ENCODE measurements at regions not wholly inside any gene's neighbourhood (a gene's known extent, or its start where the extent isn't known, plus 50 kb on each side); places are given as distances from the start of the nearest gene placed in this dataset.
A peak's percentile ranks its signal among the peaks of the same experiment; 100 is the strongest.

DNA sequence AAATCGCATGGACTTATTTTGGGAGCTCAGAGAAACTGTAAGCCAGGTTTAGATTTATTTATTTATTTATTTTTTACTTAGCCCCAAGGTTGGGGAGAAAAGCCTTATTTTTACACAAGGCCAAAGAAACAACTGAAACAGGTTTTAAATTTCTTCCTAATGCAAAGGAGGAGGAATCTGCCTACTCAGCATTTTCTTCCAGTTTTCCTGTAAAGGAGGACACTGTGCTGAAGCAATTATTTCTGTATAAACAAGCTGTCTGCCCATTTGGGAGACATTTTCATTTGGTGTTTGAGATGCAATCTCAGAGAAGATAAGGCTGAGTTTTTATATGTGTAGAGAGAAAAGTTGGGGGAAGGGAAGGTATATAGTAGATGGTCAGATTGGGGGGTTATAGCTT, 125.0 kb downstream of the ETAA1 start:
- DNase-seq, result no peak

DNA sequence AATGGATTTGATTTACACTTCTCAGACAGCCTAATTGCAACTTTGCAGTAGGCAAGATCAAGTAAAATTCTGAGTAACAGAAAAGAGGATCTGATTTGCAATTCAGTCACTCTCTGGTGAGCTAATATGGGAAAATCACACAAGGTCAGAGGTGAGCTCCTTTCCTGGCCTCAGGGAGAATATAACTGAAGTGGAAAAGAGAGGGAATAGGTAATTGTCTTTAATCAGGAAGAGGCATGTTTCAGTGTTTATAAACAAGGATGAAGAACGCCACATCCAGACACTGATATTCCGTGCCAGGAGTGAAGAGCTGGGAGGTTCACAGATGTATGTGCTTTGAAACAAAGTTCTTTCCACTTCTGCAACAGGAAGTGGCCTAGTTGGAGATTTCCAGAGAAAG, 127.1 kb downstream of the ETAA1 start:
- DNase-seq, result no peak

- no peak for DNase-seq
These were observed 127.6 kb downstream of the ETAA1 start for GRCh38 chr2:67524777-67525176.

DNA sequence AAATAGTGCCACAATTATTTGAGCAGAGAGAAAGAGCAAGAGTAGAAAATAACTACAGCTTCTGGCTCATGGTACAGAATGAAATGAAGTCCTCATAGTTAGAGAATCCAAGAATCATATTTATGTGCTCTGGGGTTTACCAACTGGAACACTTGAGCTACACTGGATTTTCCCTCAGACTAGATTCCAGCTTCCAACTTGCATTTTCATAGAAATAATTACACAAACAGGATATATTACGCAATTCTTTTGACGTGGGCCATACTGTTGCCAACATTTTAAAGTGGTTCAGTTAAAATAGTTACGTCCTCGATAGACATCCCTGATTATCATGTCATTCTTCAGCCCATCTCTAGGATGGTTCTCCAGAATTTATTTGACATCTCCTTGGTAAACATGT, 129.2 kb downstream of the ETAA1 start:
- no peak for DNase-seq

DNA sequence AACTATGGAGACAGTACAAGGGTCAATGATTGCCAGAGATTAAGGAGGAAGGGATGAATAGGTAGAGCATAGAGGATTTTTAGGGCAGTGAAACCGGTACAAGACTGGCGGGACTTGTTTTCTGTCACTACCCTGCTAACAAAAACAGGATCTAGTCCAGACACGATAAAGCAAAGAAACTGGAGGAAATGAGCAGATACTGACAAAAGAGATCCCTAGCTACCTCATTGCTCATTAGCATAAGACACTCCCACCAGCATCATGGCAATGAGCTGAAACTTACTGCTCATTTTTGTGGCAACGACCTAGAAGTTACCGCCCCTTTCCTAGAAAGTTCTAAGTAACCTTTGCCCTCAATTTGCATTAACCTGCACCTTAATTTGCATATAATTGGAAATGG, 131.2 kb downstream of the ETAA1 start:
- DNase-seq, result no peak

DNA sequence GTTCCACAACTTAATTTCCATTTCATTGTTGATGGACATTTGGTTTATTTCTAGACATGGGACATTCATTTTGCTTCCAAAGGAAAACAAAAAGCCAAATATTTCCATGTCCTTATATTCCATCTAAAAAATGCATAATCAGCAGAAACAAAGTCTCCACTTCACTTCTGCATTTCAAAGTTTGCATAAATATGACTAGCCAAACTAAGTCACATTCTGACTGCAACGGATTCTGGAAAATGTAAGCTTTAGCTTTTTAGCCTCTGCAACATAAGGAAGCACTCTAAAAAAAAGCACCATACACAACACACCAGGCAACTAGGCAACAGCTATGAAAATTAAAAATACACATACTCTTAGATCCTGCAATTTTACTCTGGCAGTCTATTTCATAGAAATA, 135.3 kb downstream of the ETAA1 start:
- no peak for DNase-seq

GRCh38 chr2:67534745-67535144, 137.6 kb downstream of the ETAA1 start:
- DNase-seq, result no peak

GRCh38 chr2:67540962-67541361, 143.8 kb downstream of the ETAA1 start:
- no peak for DNase-seq

DNA sequence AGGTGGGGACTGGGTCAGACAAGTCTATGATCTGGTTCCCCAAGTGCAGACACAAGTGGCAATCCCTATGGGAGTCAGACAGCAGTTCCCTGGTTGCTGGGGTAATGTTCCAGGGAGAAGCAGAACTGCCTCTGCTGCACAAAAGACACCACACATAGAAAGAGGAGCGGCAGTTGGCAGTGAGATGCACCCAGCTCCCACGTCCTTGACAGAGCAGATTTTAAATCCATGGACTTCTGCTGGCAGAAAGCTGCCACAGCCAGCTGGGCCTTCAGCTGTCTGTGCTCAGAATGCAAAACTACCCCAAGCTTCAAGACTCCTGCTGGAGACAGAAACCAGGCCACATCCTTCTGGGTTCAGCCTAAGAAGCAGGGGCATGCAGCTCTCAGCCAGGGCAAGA, 147.2 kb downstream of the ETAA1 start:
- no peak for DNase-seq

DNA sequence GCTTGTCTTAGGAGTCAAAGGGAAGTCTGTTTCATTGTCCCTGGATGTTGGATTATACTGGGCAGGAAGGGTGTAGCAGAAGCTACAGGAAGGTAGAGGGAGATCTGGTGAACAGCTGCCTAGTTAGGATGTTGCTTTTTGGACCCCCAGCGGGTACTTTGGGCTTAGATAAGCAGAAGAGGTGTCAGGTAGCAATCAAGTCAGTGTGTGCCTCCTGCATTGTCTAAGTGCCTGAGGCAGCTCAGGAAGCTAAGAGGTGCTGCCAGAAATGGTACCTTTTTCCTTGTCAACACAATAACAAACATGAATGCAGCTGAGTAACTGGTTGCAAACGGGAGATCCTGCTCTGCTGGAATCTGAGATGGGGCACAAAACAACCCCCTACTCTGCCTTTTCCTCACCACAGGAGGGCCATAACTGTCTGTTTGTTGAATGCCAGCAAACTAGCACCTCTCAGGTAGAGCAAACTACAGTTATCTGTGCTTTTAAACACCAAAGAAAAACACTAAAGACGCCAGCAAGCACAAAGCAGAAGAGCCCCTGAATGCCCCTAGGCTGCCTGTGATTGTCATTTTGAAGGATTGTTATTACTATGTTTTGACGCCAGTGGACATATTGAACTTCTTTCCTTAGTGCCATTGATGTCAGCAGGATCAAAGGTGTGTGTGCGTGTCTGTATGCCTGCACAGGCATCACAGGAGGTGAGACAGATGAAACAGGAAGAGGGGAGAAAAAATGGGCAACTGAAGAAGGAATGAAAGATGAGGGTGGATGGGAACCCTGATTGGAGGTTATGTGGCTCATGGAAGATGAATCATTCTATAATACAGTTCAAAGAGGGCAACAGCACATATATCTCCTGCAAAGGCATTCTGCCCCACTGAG, 151.4 kb downstream of the ETAA1 start:
- no peak for DNase-seq

GRCh38 chr2:67559156-67559555, 162.0 kb downstream of the ETAA1 start:
- DNase-seq, result no peak

- no peak for DNase-seq
These were observed 163.8 kb downstream of the ETAA1 start for GRCh38 chr2:67560771-67561456.

DNA sequence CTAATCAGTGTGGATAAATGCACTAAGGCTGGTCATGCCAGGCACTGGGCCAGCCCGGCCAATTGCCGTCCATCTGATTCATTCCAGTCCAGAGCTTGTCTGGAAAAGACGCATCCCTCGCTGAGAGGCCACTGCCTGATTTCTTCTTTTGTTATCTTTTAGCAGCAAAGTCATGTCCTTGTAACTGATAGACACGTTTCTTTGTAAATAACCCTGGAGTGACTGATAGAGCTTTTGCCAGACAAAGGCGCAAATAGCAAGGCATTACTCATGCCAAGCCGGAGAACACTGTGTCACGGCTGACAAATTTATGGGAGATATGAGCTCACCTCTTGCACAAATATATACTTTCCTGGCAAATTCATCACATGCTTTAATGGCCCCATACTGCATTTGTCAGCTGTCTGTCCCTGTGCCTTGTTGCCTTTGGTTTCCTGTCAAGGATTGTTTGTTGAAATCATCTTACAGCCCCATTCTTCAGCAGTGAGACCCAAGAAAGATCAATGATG, 164.4 kb downstream of the ETAA1 start:
- DNase-seq, result peak; percentile 72

GRCh38 chr2:67564076-67564475, 166.9 kb downstream of the ETAA1 start:
- DNase-seq, result no peak

DNA sequence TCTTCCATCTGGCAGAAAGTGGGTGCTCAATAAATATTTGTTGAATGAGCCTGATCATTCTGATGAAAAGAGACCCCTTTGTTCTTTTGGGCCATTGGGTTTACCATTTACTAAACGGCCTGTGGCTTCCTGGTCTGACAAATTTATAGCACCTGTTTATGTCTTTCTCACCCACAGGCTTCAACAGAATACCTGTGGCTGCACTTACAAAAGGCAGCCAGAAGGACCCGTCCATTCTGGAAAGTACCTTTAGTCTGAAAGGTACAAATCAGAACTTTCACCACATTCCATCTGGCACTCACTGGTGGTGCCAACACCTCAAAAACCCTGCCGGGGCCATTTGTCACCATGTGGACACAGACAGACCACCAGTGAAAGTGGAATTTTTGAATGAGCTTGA, 167.5 kb downstream of the ETAA1 start:
- DNase-seq, result no peak

GRCh38 chr2:67565262-67565661, 168.1 kb downstream of the ETAA1 start:
- no peak for DNase-seq

GRCh38 chr2:67565761-67566160, 168.6 kb downstream of the ETAA1 start:
- no peak for DNase-seq

DNA sequence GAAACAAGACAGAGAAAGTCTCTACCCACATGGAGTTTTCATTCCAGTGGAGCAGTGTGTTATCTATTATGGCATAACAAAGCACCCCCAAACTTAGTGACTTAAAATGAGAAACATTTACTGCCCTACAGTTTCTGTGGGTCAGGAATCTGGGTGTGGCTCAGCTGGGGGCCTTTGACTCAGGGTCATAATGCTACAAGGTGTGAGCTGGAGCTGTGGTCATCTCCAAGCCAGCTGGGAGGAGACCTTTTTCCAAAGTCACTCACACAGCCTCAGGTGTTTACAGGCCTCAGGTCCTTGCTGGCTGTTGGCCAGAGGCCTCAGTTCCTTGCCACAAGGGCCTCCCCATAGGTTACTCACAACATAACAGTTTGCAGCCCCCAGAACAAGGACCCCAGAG, 169.2 kb downstream of the ETAA1 start:
- no peak for DNase-seq

GRCh38 chr2:67566958-67567635, 170.0 kb downstream of the ETAA1 start:
- DNase-seq, result no peak

- DNase-seq, result no peak
These were observed 170.8 kb downstream of the ETAA1 start for GRCh38 chr2:67567886-67568285.

GRCh38 chr2:67570611-67571010, 173.5 kb downstream of the ETAA1 start:
- no peak for DNase-seq

DNA sequence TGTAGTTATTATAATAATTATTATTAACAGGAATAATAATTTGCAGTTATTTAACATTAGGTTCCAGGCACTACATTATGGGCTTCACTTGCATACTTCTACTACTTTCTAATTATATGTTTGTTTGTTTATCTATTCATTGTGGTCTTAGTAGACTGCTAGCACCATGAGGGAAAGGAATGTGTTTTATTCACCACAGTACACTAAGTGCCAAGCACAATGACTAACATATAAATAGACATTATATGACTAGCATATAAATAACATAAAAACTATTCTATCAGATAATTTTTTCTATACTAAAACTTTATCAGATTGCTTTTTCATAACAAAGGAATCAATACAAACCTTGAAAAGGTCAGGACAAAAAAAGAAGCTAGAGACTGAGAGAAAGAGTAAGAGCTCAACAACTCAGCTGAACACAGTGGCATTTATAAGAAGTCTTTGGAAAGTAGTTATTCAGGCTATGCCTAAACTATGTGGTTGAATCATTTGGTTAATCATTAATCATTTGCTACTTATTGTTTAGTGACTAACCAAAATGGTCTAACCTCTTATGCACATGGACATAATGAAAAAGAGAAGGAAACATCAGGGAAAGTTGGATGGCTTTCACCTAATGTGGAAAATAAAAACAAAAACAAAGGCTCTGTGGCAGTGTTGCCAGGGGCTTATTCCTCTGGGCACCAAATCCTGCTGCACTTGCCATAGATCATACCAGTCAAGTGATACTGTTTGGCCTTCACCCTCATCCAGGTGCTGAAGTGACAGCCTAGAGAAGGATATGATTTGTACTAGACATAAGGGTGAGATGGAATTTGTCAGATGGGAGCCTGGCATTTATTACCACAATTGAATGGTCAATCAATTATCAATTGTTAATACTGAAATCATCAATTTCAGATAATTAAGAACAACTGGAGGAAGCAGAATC, 174.9 kb downstream of the ETAA1 start:
- DNase-seq, result no peak
